NB4 (cell line): ENCODE measurements at regions not wholly inside any gene's neighbourhood (a gene's known extent, or its start where the extent isn't known, plus 50 kb on each side); places are given as distances from the start of the nearest gene placed in this dataset.

Source experiments
- CTCF ChIP-seq: IDR thresholded peaks from one replicate; pipeline ENCODE4 v1.5.1; 2012; ENCODE audit warnings: low read depth, low read length
- POLR2A ChIP-seq: IDR thresholded peaks from 2 replicates; pipeline ENCODE4 v1.6.1; 2011; ENCODE audit warnings: mild to moderate bottlenecking; ENCODE audit not compliant: insufficient read length; ENCODE audit errors: extremely low read depth

- no peak for TF ChIP-seq CTCF
- TF ChIP-seq POLR2A, result no peak
Measured at GRCh38 chr1:219676012-219676765, 63.3 kb upstream of the ZC3H11B start.
